HCT116 (cell line): ENCODE measurements at regions not wholly inside any gene's neighbourhood (a gene's known extent, or its start where the extent isn't known, plus 50 kb on each side); places are given as distances from the start of the nearest gene placed in this dataset.

ENCODE experiments used
- ATAC-seq: fragments of 200-7000 bp; cut with Tn5 transposase; 2 replicates; pipeline ENCODE4 v1.9.1; 2020; ENCODE audit warnings: mild to moderate bottlenecking, moderate library complexity
- BruUV-seq: library from RNA; stranded (reverse); fragments of 400-500 nt; replicated peaks from 2 replicates; lab custom pipeline; 2021; lab: Mats Ljungman, UMichigan
- CTCF ChIA-PET: fragments of 300-600 bp; sonication (Branson Sonifier 250); formaldehyde crosslinking; loops from one replicate; lab custom pipeline; 2021; ENCODE audit warnings: antibody characterized with exemption; lab: Charles Lee
- POLR2A ChIA-PET: fragments of 300-600, 350-600 bp; sonication (Branson Sonifier 250); formaldehyde crosslinking; loops from one replicate; lab custom pipeline; 2021; ENCODE audit warnings: antibody characterized with exemption; lab: Charles Lee
- RAD21 ChIA-PET, 2 experiments: fragments of 300-600 bp; sonication (Branson Sonifier 250); formaldehyde crosslinking; loops; one replicate each; lab custom pipeline; 2023; ENCODE audit warnings: low total read pairs in 2 of 2; ENCODE audit not compliant: uncharacterized antibody in 2 of 2, unreplicated experiment in 2 of 2, low non-redundant PET in 1 of 2; lab: Charles Lee
- DNase-seq: peaks from one replicate; pipeline ENCODE4 v3.0.0-alpha.2; 2010; ENCODE audit warnings: low read depth, low spot score
- H2AFZ ChIP-seq: fragments of 200-600 bp; shearing (Covaris generic), sonication (generic); 2 replicates; pipeline ENCODE4 v1.6.1; 2017; ENCODE audit warnings: low read depth, mixed run types, mixed read lengths, antibody characterized with exemption, low read length; ENCODE audit not compliant: poor library complexity, severe bottlenecking
- H3K27ac ChIP-seq: 2 replicates; pipeline ENCODE4 v1.5.1; 2012; ENCODE audit warnings: low read depth, low read length
- H3K27me3 ChIP-seq: fragments of 200-600 bp; sonication (generic); 2 replicates; pipeline ENCODE4 v1.6.1; 2016; ENCODE audit warnings: mixed run types, low read length, mixed read lengths; ENCODE audit not compliant: insufficient read depth
- H3K36me3 ChIP-seq, 2 experiments: fragments of 200-500 bp in 1 of 2; fragments of 200-600 bp in 1 of 2; sonication (Bioruptor generic) in 1 of 2; sonication (generic) in 1 of 2; 2 replicates each; pipeline versions ENCODE4 v1.5.1 to v1.6.1; 2014 to 2016; ENCODE audit warnings: low read length in 2 of 2, inconsistent platforms in 1 of 2, mixed read lengths in 1 of 2, mixed run types in 1 of 2; ENCODE audit not compliant: insufficient read depth in 2 of 2, control insufficient read depth in 1 of 2
- H3K4me1 ChIP-seq, 2 experiments: fragments of 200-600 bp in 1 of 2; sonication (generic) in 1 of 2; 2 replicates each; pipeline versions ENCODE4 v1.5.1 to v1.6.1; 2012 to 2017; ENCODE audit warnings: low read length in 2 of 2, inconsistent platforms in 1 of 2, mild to moderate bottlenecking in 1 of 2, mixed read lengths in 1 of 2, mixed run types in 1 of 2, moderate library complexity in 1 of 2; ENCODE audit not compliant: insufficient read depth in 2 of 2, control insufficient read depth in 1 of 2
- H3K4me2 ChIP-seq: fragments of 200-600 bp; sonication (generic); 2 replicates; pipeline ENCODE4 v1.6.1; 2017; ENCODE audit warnings: mixed run types, low read length, mixed read lengths
- H3K4me3 ChIP-seq, 2 experiments: fragments of 200-600 bp in 1 of 2; sonication (generic) in 1 of 2; replicated peaks in 1 of 2; 2 replicates each; pipeline ENCODE4 v1.5.1; 2011 to 2016; ENCODE audit warnings: low read length in 2 of 2, control low read depth in 1 of 2, low read depth in 1 of 2, mild to moderate bottlenecking in 1 of 2, mixed read lengths in 1 of 2, mixed run types in 1 of 2
- H3K79me2 ChIP-seq: fragments of 200-600 bp; sonication (generic); 2 replicates; pipeline ENCODE4 v1.6.1; 2017; ENCODE audit warnings: mild to moderate bottlenecking, mixed run types, low read length, moderate library complexity, mixed read lengths; ENCODE audit not compliant: insufficient read depth
- H3K9ac ChIP-seq: fragments of 200-600 bp; sonication (generic); 2 replicates; pipeline ENCODE4 v1.6.1; 2016; ENCODE audit warnings: low read length, mixed read lengths
- H3K9me2 ChIP-seq: fragments of 200-600 bp; sonication (generic), shearing (Covaris generic); 2 replicates; pipeline ENCODE4 v1.6.1; 2017; ENCODE audit warnings: mixed run types, mild to moderate bottlenecking, moderate library complexity; ENCODE audit not compliant: insufficient read depth
- H3K9me3 ChIP-seq, 2 experiments: fragments of 200-500 bp in 1 of 2; fragments of 200-600 bp in 1 of 2; sonication (Bioruptor generic) in 1 of 2; sonication (generic) in 1 of 2; 2 replicates each; pipeline ENCODE4 v1.6.1; 2014 to 2017; ENCODE audit warnings: low read length in 2 of 2, mixed read lengths in 2 of 2, inconsistent platforms in 1 of 2, low read depth in 1 of 2, mild to moderate bottlenecking in 1 of 2, mixed run types in 1 of 2, moderate library complexity in 1 of 2; ENCODE audit not compliant: control insufficient read depth in 1 of 2, insufficient read depth in 1 of 2
- H4K20me1 ChIP-seq: fragments of 200-600 bp; sonication (generic), shearing (Covaris generic); 2 replicates; pipeline ENCODE4 v1.6.1; 2017; ENCODE audit warnings: mixed run types, mild to moderate bottlenecking, moderate library complexity; ENCODE audit not compliant: insufficient read depth
- CEBPB ChIP-seq: IDR thresholded peaks from 2 replicates; pipeline ENCODE4 v1.6.1; 2012; ENCODE audit warnings: low read depth
- EGR1 ChIP-seq: IDR thresholded peaks from 2 replicates; pipeline ENCODE4 v1.6.1; 2012; ENCODE audit warnings: low read depth
- EZH2 ChIP-seq: fragments of 200-600 bp; sonication (generic); IDR thresholded peaks from 2 replicates; pipeline ENCODE4 v1.6.1; 2017; ENCODE audit warnings: antibody characterized with exemption, mixed run types
- JUND ChIP-seq: IDR thresholded peaks from 2 replicates; pipeline ENCODE4 v1.6.1; 2012
- POLR2A ChIP-seq: IDR thresholded peaks from 2 replicates; pipeline ENCODE4 v1.7.0; 2011; ENCODE audit warnings: borderline replicate concordance; ENCODE audit not compliant: insufficient read depth, insufficient read length; ENCODE audit errors: extremely low read depth
- POLR2AphosphoS5 ChIP-seq: IDR thresholded peaks from 2 replicates; pipeline ENCODE4 v1.6.1; 2011; ENCODE audit warnings: mild to moderate bottlenecking, low read depth, low read length, moderate library complexity
- RAD21 ChIP-seq: IDR thresholded peaks from 2 replicates; pipeline ENCODE4 v1.6.1; 2012; ENCODE audit warnings: low read depth, mild to moderate bottlenecking
- SIN3A ChIP-seq: IDR thresholded peaks from 2 replicates; pipeline ENCODE4 v1.6.1; 2012; ENCODE audit warnings: low read depth
- SP1 ChIP-seq: IDR thresholded peaks from 2 replicates; pipeline ENCODE4 v1.6.1; 2012; ENCODE audit warnings: low read depth
- SRF ChIP-seq: IDR thresholded peaks from 2 replicates; pipeline ENCODE4 v1.6.1; 2012; ENCODE audit warnings: low read depth
- YY1 ChIP-seq: IDR thresholded peaks from 2 replicates; pipeline ENCODE4 v1.6.1; 2011; ENCODE audit warnings: low read length, low read depth, moderate library complexity, mild to moderate bottlenecking; ENCODE audit not compliant: insufficient replicate concordance; ENCODE audit errors: extremely low read depth
- ZFX ChIP-seq: fragments of 450-650 bp; IDR thresholded peaks from 2 replicates; pipeline ENCODE4 v1.6.1; 2017
- intact Hi-C: fragments of 100-400 bp; cut with micrococcal nuclease; formaldehyde crosslinking; loops from 2 replicates; pipeline ENCODE4 v1.10.0; 2022
- TF ChIP-seq, protein P1 (sequence below): IDR thresholded peaks from 2 replicates; pipeline ENCODE4 v1.6.1; 2012; ENCODE audit warnings: low read depth
- TF ChIP-seq, protein P2 (sequence below): IDR thresholded peaks from 2 replicates; pipeline ENCODE4 v1.6.1; 2012
- TF ChIP-seq, protein P3 (sequence below): IDR thresholded peaks from 2 replicates; pipeline ENCODE4 v1.6.1; 2011; ENCODE audit warnings: mild to moderate bottlenecking, low read length, moderate library complexity; ENCODE audit not compliant: insufficient replicate concordance; ENCODE audit errors: extremely low read depth
- TF ChIP-seq, protein P4 (sequence below): IDR thresholded peaks from 2 replicates; pipeline ENCODE4 v1.6.1; 2012

DNA sequence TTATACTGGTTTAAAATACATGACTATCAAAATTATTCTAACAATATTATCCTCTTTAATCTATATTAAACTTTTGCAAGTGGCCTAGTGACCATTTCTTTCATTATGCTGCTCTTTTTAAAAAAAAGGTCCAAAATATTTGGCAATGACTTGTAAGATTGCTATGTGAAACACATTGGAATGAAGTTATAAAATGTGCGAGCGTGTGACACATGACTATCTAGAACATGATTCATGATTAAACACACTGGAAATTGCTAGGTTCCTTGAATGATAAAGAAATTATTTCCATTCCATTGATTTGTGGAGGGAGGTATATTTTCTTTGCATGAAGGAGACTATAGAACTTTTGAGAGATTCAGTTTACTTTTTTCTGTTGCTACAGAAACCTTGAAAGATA, 739.1 kb downstream of the DIAPH3 start:
- intact Hi-C loops = no loop called here
- no peaks in the 10 kb centered on the region for H3K27me3 ChIP-seq
- no peak for TF ChIP-seq ZFX
- TF ChIP-seq EZH2 = no peak
- TF ChIP-seq SIN3A = no peak
- TF ChIP-seq, all 23 proteins: peak for 0
- Histone ChIP-seq H4K20me1 (no peaks in the 10 kb centered on the region), H3K79me2 (no peaks in the 10 kb centered on the region), H3K4me3 (no peak overlapping the region), H3K4me1 (no peaks in the 10 kb centered on the region), H3K9me3 (no peaks in the 10 kb centered on the region), H3K4me2 (no peak overlapping the region), H3K36me3 (no peaks in the 10 kb centered on the region), H3K9ac (no peak overlapping the region), H3K9me2 (no peaks in the 10 kb centered on the region), H3K27ac (no peak overlapping the region), H2AFZ (no peak overlapping the region)
- CTCF ChIA-PET = no interaction called here
- no TSS peak for BruUV-seq
- POLR2A ChIA-PET = no interaction called here
- DNase-seq (no peak), ATAC-seq (no peak)
- RAD21 ChIA-PET = no interaction called here

DNA sequence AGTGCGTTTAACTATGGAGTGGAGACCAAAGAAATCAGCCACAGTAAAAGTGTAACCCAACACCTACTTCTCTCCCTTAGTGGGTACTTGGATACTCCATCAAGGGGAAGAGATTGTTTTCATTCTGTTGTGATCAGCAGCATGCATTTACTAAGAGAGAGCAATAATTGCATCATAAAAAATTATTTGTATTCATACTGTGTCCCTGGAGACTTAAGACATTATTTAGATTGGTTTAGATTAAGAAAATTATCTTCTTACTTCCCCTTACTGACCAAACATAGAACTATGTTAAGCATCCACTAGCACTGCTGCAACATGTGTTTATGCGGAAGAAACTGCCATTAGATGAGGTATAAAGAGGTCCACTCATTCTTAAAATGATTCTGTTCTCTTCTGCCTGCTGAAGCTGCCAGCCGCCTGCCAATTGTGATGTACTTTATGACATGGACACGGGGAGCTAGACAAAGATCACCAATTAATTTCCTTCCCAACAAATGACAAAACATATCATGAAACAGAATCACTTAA, 738.5 kb downstream of the DIAPH3 start:
- no peaks in the 10 kb centered on the region for H3K9me3 ChIP-seq
- no peaks in the 10 kb centered on the region for H3K9me2 ChIP-seq
- intact Hi-C loops = no loop called here
- no peak overlapping the region for H3K27ac ChIP-seq
- no peaks in the 10 kb centered on the region for H3K36me3 ChIP-seq
- no peaks in the 10 kb centered on the region for H4K20me1 ChIP-seq
- no peak overlapping the region for H2AFZ ChIP-seq
- H3K4me1 ChIP-seq = no peaks in the 10 kb centered on the region
- no peak for DNase-seq
- H3K4me3 ChIP-seq = no peak overlapping the region
- H3K79me2 ChIP-seq = no peaks in the 10 kb centered on the region
- no TSS peak for BruUV-seq
- H3K27me3 ChIP-seq = no peaks in the 10 kb centered on the region
- RAD21 ChIA-PET = no interaction called here
- ATAC-seq = no peak
- H3K9ac ChIP-seq = no peak overlapping the region
- H3K4me2 ChIP-seq = no peak overlapping the region
- POLR2A ChIA-PET = no interaction called here
- CTCF ChIA-PET = no interaction called here
- TF ChIP-seq YY1 = no peak
- TF ChIP-seq POLR2AphosphoS5 = no peak
- no peak for TF ChIP-seq SP1
- TF ChIP-seq, protein P1, sequence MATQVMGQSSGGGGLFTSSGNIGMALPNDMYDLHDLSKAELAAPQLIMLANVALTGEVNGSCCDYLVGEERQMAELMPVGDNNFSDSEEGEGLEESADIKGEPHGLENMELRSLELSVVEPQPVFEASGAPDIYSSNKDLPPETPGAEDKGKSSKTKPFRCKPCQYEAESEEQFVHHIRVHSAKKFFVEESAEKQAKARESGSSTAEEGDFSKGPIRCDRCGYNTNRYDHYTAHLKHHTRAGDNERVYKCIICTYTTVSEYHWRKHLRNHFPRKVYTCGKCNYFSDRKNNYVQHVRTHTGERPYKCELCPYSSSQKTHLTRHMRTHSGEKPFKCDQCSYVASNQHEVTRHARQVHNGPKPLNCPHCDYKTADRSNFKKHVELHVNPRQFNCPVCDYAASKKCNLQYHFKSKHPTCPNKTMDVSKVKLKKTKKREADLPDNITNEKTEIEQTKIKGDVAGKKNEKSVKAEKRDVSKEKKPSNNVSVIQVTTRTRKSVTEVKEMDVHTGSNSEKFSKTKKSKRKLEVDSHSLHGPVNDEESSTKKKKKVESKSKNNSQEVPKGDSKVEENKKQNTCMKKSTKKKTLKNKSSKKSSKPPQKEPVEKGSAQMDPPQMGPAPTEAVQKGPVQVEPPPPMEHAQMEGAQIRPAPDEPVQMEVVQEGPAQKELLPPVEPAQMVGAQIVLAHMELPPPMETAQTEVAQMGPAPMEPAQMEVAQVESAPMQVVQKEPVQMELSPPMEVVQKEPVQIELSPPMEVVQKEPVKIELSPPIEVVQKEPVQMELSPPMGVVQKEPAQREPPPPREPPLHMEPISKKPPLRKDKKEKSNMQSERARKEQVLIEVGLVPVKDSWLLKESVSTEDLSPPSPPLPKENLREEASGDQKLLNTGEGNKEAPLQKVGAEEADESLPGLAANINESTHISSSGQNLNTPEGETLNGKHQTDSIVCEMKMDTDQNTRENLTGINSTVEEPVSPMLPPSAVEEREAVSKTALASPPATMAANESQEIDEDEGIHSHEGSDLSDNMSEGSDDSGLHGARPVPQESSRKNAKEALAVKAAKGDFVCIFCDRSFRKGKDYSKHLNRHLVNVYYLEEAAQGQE = no peak
- TF ChIP-seq, protein P2, sequence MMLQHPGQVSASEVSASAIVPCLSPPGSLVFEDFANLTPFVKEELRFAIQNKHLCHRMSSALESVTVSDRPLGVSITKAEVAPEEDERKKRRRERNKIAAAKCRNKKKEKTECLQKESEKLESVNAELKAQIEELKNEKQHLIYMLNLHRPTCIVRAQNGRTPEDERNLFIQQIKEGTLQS = no peak
- no peak for TF ChIP-seq CEBPB
- TF ChIP-seq JUND = no peak
- TF ChIP-seq EGR1 = no peak
- TF ChIP-seq, protein P3, sequence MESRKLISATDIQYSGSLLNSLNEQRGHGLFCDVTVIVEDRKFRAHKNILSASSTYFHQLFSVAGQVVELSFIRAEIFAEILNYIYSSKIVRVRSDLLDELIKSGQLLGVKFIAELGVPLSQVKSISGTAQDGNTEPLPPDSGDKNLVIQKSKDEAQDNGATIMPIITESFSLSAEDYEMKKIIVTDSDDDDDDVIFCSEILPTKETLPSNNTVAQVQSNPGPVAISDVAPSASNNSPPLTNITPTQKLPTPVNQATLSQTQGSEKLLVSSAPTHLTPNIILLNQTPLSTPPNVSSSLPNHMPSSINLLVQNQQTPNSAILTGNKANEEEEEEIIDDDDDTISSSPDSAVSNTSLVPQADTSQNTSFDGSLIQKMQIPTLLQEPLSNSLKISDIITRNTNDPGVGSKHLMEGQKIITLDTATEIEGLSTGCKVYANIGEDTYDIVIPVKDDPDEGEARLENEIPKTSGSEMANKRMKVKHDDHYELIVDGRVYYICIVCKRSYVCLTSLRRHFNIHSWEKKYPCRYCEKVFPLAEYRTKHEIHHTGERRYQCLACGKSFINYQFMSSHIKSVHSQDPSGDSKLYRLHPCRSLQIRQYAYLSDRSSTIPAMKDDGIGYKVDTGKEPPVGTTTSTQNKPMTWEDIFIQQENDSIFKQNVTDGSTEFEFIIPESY = no peak
- TF ChIP-seq EZH2 = no peak
- TF ChIP-seq SRF = no peak
- TF ChIP-seq ZFX = no peak
- TF ChIP-seq POLR2A = no peak
- TF ChIP-seq, protein P4, sequence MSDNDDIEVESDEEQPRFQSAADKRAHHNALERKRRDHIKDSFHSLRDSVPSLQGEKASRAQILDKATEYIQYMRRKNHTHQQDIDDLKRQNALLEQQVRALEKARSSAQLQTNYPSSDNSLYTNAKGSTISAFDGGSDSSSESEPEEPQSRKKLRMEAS = no peak
- TF ChIP-seq RAD21 = no peak
